T-helper 17 cell (primary cell): ENCODE measurements at regions not wholly inside any gene's neighbourhood (a gene's known extent, or its start where the extent isn't known, plus 50 kb on each side); places are given as distances from the start of the nearest gene placed in this dataset.

Experiments
- ATAC-seq: fragments of 150-1000 bp; cut with Tn5 transposase; 2 replicates; pipeline ENCODE4 v1.10.0; 2021; ENCODE audit warnings: mild to moderate bottlenecking, moderate library complexity
- DNase-seq, 3 donors: peaks; one replicate each; pipeline versions ENCODE4 v3.0.0 to v3.0.0-alpha.2; 2020 to 2021
- H3K9me3 ChIP-seq: one replicate; pipeline ENCODE4 v1.7.0; 2013; ENCODE audit warnings: low read length, mild to moderate bottlenecking; ENCODE audit not compliant: control insufficient read depth, poor library complexity, severe bottlenecking
- H3K27ac Mint-ChIP-seq: one replicate; pipeline ENCODE4 v1.8.0; 2022; ENCODE audit warnings: mild to moderate bottlenecking, moderate library complexity, mixed read lengths
- H3K27me3 Mint-ChIP-seq: one replicate; pipeline ENCODE4 v1.8.0; 2022; ENCODE audit warnings: mixed read lengths
- H3K36me3 Mint-ChIP-seq: one replicate; pipeline ENCODE4 v1.8.0; 2022; ENCODE audit warnings: low read depth, mixed read lengths
- H3K4me1 Mint-ChIP-seq: one replicate; pipeline ENCODE4 v1.8.0; 2022; ENCODE audit warnings: mild to moderate bottlenecking, mixed read lengths
- H3K4me3 Mint-ChIP-seq: one replicate; pipeline ENCODE4 v1.8.0; 2022; ENCODE audit warnings: mild to moderate bottlenecking, moderate library complexity, mixed read lengths

- H3K4me1 Mint-ChIP-seq = no peaks in the 10 kb centered on the region
- no peaks in the 10 kb centered on the region for H3K9me3 ChIP-seq
- H3K27ac Mint-ChIP-seq = no peak overlapping the region
- no peaks in the 10 kb centered on the region for H3K36me3 Mint-ChIP-seq
- ATAC-seq = no peak
- no peak for DNase-seq
- H3K4me3 Mint-ChIP-seq = no peak overlapping the region
- H3K27me3 Mint-ChIP-seq = no peaks in the 10 kb centered on the region
Measured at GRCh38 chr1:117275055-117275454, 64.3 kb upstream of the VTCN1 start.

- DNase-seq (no peak), ATAC-seq (no peak)
- no peak overlapping the region for H3K27ac Mint-ChIP-seq
- H3K27me3 Mint-ChIP-seq = no peaks in the 10 kb centered on the region
- no peaks in the 10 kb centered on the region for H3K4me1 Mint-ChIP-seq
- no peak overlapping the region for H3K4me3 Mint-ChIP-seq
- no peaks in the 10 kb centered on the region for H3K36me3 Mint-ChIP-seq
- H3K9me3 ChIP-seq = no peaks in the 10 kb centered on the region
Measured at GRCh38 chr1:117271959-117272358, 61.2 kb upstream of the VTCN1 start.

- no peaks in the 10 kb centered on the region for H3K36me3 Mint-ChIP-seq
- H3K27me3 Mint-ChIP-seq = no peaks in the 10 kb centered on the region
- ATAC-seq = no peak
- no peak overlapping the region for H3K4me3 Mint-ChIP-seq
- H3K27ac Mint-ChIP-seq = no peak overlapping the region
- DNase-seq = no peak
- no peaks in the 10 kb centered on the region for H3K4me1 Mint-ChIP-seq
- no peaks in the 10 kb centered on the region for H3K9me3 ChIP-seq
Measured at GRCh38 chr1:117271129-117271528, 60.4 kb upstream of the VTCN1 start.

GRCh38 chr1:117270679-117271078, 60.0 kb upstream of the VTCN1 start:
- no peak overlapping the region for H3K4me3 Mint-ChIP-seq
- H3K4me1 Mint-ChIP-seq = no peaks in the 10 kb centered on the region
- DNase-seq = no peak
- no peaks in the 10 kb centered on the region for H3K27me3 Mint-ChIP-seq
- no peaks in the 10 kb centered on the region for H3K36me3 Mint-ChIP-seq
- ATAC-seq = no peak
- H3K9me3 ChIP-seq = no peaks in the 10 kb centered on the region
- H3K27ac Mint-ChIP-seq = no peak overlapping the region

GRCh38 chr1:117268535-117269455, 58.1 kb upstream of the VTCN1 start:
- H3K36me3 Mint-ChIP-seq = no peaks in the 10 kb centered on the region
- no peaks in the 10 kb centered on the region for H3K27me3 Mint-ChIP-seq
- H3K4me3 Mint-ChIP-seq = no peak overlapping the region
- H3K27ac Mint-ChIP-seq = no peak overlapping the region
- DNase-seq = no peak
- no peaks in the 10 kb centered on the region for H3K4me1 Mint-ChIP-seq
- no peak for ATAC-seq
- no peaks in the 10 kb centered on the region for H3K9me3 ChIP-seq

GRCh38 chr1:117267232-117267774, 56.6 kb upstream of the VTCN1 start:
- DNase-seq (no peak), ATAC-seq (no peak)
- Mint-ChIP-seq H3K36me3 (no peaks in the 10 kb centered on the region), H3K27ac (no peak overlapping the region), H3K27me3 (peaks cover 13% of the 10 kb centered on the region), H3K4me1 (peaks cover 2% of the 10 kb centered on the region), H3K4me3 (no peak overlapping the region)
- no peaks in the 10 kb centered on the region for H3K9me3 ChIP-seq

- Mint-ChIP-seq H3K27me3 (peaks cover 18% of the 10 kb centered on the region), H3K36me3 (no peaks in the 10 kb centered on the region), H3K4me3 (no peak overlapping the region), H3K4me1 (peaks cover 2% of the 10 kb centered on the region), H3K27ac (no peak overlapping the region)
- H3K9me3 ChIP-seq = no peaks in the 10 kb centered on the region
- no peak for ATAC-seq
- DNase-seq = no peak
Measured at GRCh38 chr1:117262976-117263375, 52.2 kb upstream of the VTCN1 start.

GRCh38 chr1:117261424-117261785, 50.7 kb upstream of the VTCN1 start:
- Mint-ChIP-seq H3K36me3 (peaks cover 2% of the 10 kb centered on the region), H3K4me3 (no peak overlapping the region), H3K27me3 (peaks cover 18% of the 10 kb centered on the region), H3K27ac (no peak overlapping the region), H3K4me1 (peaks cover 2% of the 10 kb centered on the region)
- no peaks in the 10 kb centered on the region for H3K9me3 ChIP-seq
- DNase-seq (no peak), ATAC-seq (no peak)

GRCh38 chr1:117260761-117261423, 50.2 kb upstream of the VTCN1 start:
- Mint-ChIP-seq H3K27me3 (peaks cover 18% of the 10 kb centered on the region), H3K4me3 (no peak overlapping the region), H3K36me3 (peaks cover 2% of the 10 kb centered on the region), H3K4me1 (peaks cover 2% of the 10 kb centered on the region), H3K27ac (no peak overlapping the region)
- DNase-seq (no peak), ATAC-seq (no peak)
- H3K9me3 ChIP-seq = no peaks in the 10 kb centered on the region
